BLaER1 treated with 17β-estradiol and CSF1 and Interleukin-3, amounts not matched to agents 10 nM and 100 nM (cell line): ENCODE measurements at regions not wholly inside any gene's neighbourhood (a gene's known extent, or its start where the extent isn't known, plus 50 kb on each side); places are given as distances from the start of the nearest gene placed in this dataset.

Source experiments
- H3K27ac ChIP-seq, 11 experiments: shearing (Covaris generic); formaldehyde crosslinking; 2 replicates each; pipeline ENCODE4 v1.8.1; 2022
- H3K27me3 ChIP-seq, 11 experiments: shearing (Covaris generic); formaldehyde crosslinking; 2 replicates each; pipeline ENCODE4 v1.8.1; 2022
- H3K36me3 ChIP-seq, 11 experiments: shearing (Covaris generic); formaldehyde crosslinking; 2 replicates each; pipeline ENCODE4 v1.8.1; 2022
- H3K4me1 ChIP-seq, 10 experiments: shearing (Covaris generic); formaldehyde crosslinking; 2 replicates each; pipeline ENCODE4 v1.8.1; 2022
- H3K4me2 ChIP-seq, 11 experiments: shearing (Covaris generic); formaldehyde crosslinking; 2 replicates each; pipeline ENCODE4 v1.8.1; 2022
- H3K4me3 ChIP-seq, 10 experiments: shearing (Covaris generic); formaldehyde crosslinking; 2 replicates each; pipeline ENCODE4 v1.8.1; 2022
- H3K9ac ChIP-seq, 11 experiments: shearing (Covaris generic); formaldehyde crosslinking; 2 replicates each; pipeline ENCODE4 v1.8.1; 2022
- H3K9me3 ChIP-seq, 11 experiments: shearing (Covaris generic); formaldehyde crosslinking; replicated peaks in 1 of 11; 2 replicates each; pipeline ENCODE4 v1.8.1; 2022
- H4K20me1 ChIP-seq, 11 experiments: shearing (Covaris generic); formaldehyde crosslinking; 2 replicates each; pipeline ENCODE4 v1.8.1; 2022
- Cebpa-rat ChIP-seq, 11 experiments: shearing (Covaris generic); IDR thresholded peaks; 2 replicates each; pipeline ENCODE4 v1.8.1; 2022

- Histone ChIP-seq H3K4me1 (no peaks in the 10 kb centered on the region), H4K20me1 (no peaks in the 10 kb centered on the region), H3K9ac (no peak overlapping the region), H3K27ac (no peak overlapping the region), H3K9me3 (no peaks in the 10 kb centered on the region), H3K27me3 (no peaks in the 10 kb centered on the region), H3K36me3 (no peaks in the 10 kb centered on the region), H3K4me3 (no peak overlapping the region), H3K4me2 (no peak overlapping the region)
- TF ChIP-seq Cebpa-rat (IDR thresholded peaks at IDR 0.05) = no peak
These were observed 326.9 kb upstream of the AGA start for GRCh38 chr4:177769155-177769554.

GRCh38 chr4:177770776-177771175, 328.5 kb upstream of the AGA start:
- TF ChIP-seq Cebpa-rat (IDR thresholded peaks at IDR 0.05) = no peak
- Histone ChIP-seq H4K20me1 (no peaks in the 10 kb centered on the region), H3K4me2 (no peak overlapping the region), H3K9me3 (no peaks in the 10 kb centered on the region), H3K36me3 (no peaks in the 10 kb centered on the region), H3K4me1 (no peaks in the 10 kb centered on the region), H3K9ac (no peak overlapping the region), H3K27me3 (no peaks in the 10 kb centered on the region), H3K4me3 (no peak overlapping the region), H3K27ac (no peak overlapping the region)

DNA sequence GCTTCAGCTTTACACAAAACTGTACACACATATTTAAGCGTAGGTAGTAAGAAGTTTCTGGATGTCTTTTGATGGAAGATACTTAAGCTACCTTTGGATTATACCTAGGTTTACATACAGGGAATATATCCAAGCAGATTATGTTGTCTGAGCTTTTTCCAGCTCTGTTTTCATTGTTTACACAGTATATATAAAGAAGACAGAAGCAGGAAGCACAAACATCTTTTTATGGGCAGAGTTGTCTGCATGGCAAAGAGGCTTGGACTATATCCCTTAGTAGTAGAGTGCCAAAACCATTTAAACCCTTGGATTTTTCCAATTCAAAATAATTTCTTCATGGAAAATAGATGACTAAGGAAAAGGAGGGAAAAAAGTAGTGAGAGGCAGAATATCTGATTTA, 329.4 kb upstream of the AGA start:
- Histone ChIP-seq H4K20me1 (no peaks in the 10 kb centered on the region), H3K4me3 (no peak overlapping the region), H3K27ac (no peak overlapping the region), H3K4me2 (no peak overlapping the region), H3K9me3 (no peaks in the 10 kb centered on the region), H3K4me1 (no peaks in the 10 kb centered on the region), H3K36me3 (no peaks in the 10 kb centered on the region), H3K27me3 (no peaks in the 10 kb centered on the region), H3K9ac (no peak overlapping the region)
- TF ChIP-seq Cebpa-rat (IDR thresholded peaks at IDR 0.05) = no peak

- Histone ChIP-seq H3K27ac (no peak overlapping the region), H4K20me1 (no peaks in the 10 kb centered on the region), H3K4me2 (no peak overlapping the region), H3K9me3 (no peaks in the 10 kb centered on the region; a peak in 1 of 22 replicates), H3K36me3 (no peaks in the 10 kb centered on the region), H3K4me3 (no peak overlapping the region), H3K4me1 (no peaks in the 10 kb centered on the region), H3K27me3 (no peaks in the 10 kb centered on the region), H3K9ac (no peak overlapping the region)
- no peak for TF ChIP-seq Cebpa-rat (IDR thresholded peaks at IDR 0.05)
These were observed 336.4 kb upstream of the AGA start for GRCh38 chr4:177778623-177779022.

- no peaks in the 10 kb centered on the region; a peak in 1 of 22 replicates for H3K9me3 ChIP-seq
- no peak overlapping the region for H3K9ac ChIP-seq
- H3K4me2 ChIP-seq = no peak overlapping the region
- no peaks in the 10 kb centered on the region for H3K4me1 ChIP-seq
- H4K20me1 ChIP-seq = no peaks in the 10 kb centered on the region
- H3K27ac ChIP-seq = no peak overlapping the region
- no peaks in the 10 kb centered on the region for H3K36me3 ChIP-seq
- no peak for TF ChIP-seq Cebpa-rat (IDR thresholded peaks at IDR 0.05)
- no peaks in the 10 kb centered on the region for H3K27me3 ChIP-seq
- no peak overlapping the region for H3K4me3 ChIP-seq
These were observed 342.8 kb upstream of the AGA start for GRCh38 chr4:177785000-177785399.

GRCh38 chr4:177789610-177790009, 347.4 kb upstream of the AGA start:
- no peaks in the 10 kb centered on the region for H4K20me1 ChIP-seq
- TF ChIP-seq Cebpa-rat (IDR thresholded peaks at IDR 0.05) = no peak
- no peak overlapping the region for H3K4me3 ChIP-seq
- H3K4me1 ChIP-seq = no peaks in the 10 kb centered on the region
- no peak overlapping the region for H3K9ac ChIP-seq
- H3K27me3 ChIP-seq = no peaks in the 10 kb centered on the region
- H3K9me3 ChIP-seq = no peaks in the 10 kb centered on the region
- H3K36me3 ChIP-seq = no peaks in the 10 kb centered on the region
- no peak overlapping the region for H3K27ac ChIP-seq
- H3K4me2 ChIP-seq = no peak overlapping the region

DNA sequence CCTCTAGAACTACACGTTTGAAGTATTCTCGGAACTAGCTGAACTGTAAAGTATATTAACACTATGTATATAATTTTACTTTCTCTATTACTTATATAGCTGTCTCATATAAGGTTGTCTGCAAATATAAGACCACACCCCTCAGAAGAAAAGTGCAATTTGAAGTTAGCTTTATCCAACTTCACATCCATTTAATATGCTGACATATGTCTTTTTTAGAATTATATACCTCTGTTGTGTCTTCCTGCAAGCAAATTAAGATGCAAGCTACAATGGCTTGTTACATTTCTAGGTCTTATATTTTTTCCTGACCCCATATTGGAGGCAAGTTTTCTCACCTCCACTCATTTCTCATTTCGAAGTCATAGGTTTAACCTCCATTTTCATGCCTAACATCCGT, 349.0 kb upstream of the AGA start:
- H3K27ac ChIP-seq = no peak overlapping the region
- no peaks in the 10 kb centered on the region for H3K4me1 ChIP-seq
- H3K4me3 ChIP-seq = no peak overlapping the region
- H3K4me2 ChIP-seq = no peak overlapping the region
- no peaks in the 10 kb centered on the region for H3K27me3 ChIP-seq
- no peaks in the 10 kb centered on the region for H4K20me1 ChIP-seq
- TF ChIP-seq Cebpa-rat (IDR thresholded peaks at IDR 0.05) = no peak
- no peaks in the 10 kb centered on the region for H3K36me3 ChIP-seq
- H3K9me3 ChIP-seq = no peaks in the 10 kb centered on the region
- H3K9ac ChIP-seq = no peak overlapping the region

DNA sequence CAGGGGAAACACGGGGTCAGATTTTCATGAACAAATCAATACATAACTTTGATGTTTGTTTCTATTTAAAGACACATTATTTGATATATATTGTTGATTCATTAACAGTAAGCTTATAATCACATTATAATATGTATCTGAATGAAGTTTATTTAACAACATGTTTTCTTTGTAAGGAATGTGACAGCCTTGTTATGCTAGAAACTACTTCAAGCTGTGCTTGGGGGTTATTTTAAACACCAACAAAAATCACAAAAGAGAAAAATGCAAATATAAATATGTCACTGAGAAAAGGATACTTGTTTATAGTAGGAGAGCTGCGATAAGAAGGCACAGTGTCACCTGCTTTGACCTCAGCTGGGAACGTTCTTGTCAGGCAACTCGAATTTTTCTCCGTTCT, 354.6 kb upstream of the AGA start:
- TF ChIP-seq Cebpa-rat (IDR thresholded peaks at IDR 0.05) = no peak
- Histone ChIP-seq H3K4me1 (no peaks in the 10 kb centered on the region), H3K4me2 (no peak overlapping the region), H3K9ac (no peak overlapping the region), H3K27ac (no peak overlapping the region), H4K20me1 (no peaks in the 10 kb centered on the region), H3K27me3 (no peaks in the 10 kb centered on the region), H3K9me3 (no peaks in the 10 kb centered on the region), H3K36me3 (no peaks in the 10 kb centered on the region), H3K4me3 (no peak overlapping the region)

- no peaks in the 10 kb centered on the region for H3K4me1 ChIP-seq
- H3K27me3 ChIP-seq = no peaks in the 10 kb centered on the region
These were observed 355.9 kb upstream of the AGA start for GRCh38 chr4:177798161-177798560.

DNA sequence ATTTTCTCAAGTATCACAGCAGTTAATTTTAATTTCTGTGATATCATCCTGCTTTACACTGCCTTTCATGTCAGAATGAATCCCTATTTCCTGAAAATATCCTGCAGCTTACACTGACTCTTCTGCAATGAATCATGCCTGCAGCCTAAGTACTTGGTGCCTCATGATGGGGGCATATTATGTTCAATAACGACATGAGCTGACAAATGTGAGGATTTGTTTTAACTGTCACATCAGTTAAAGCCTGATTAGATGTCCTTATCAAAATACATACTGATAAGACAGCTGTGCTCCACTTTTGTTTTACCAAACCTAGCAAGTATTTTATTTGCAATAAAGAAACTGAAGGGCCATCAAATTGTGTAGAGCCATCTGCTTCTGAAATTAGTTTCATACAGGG, 359.9 kb upstream of the AGA start:
- Histone ChIP-seq H3K9ac (no peak overlapping the region), H3K36me3 (no peaks in the 10 kb centered on the region), H3K27ac (no peak overlapping the region), H3K4me3 (no peak overlapping the region), H3K27me3 (no peaks in the 10 kb centered on the region), H3K4me1 (no peaks in the 10 kb centered on the region), H4K20me1 (no peaks in the 10 kb centered on the region), H3K9me3 (no peaks in the 10 kb centered on the region), H3K4me2 (no peak overlapping the region)
- TF ChIP-seq Cebpa-rat (IDR thresholded peaks at IDR 0.05) = no peak

More at GRCh38 chr4:177798161-177798560, 355.9 kb upstream of the AGA start:
- H3K27ac ChIP-seq = no peak overlapping the region
- no peak overlapping the region for H3K4me2 ChIP-seq
- no peaks in the 10 kb centered on the region for H4K20me1 ChIP-seq
- H3K36me3 ChIP-seq = no peaks in the 10 kb centered on the region
- TF ChIP-seq Cebpa-rat (IDR thresholded peaks at IDR 0.05) = no peak
- no peak overlapping the region for H3K4me3 ChIP-seq
- no peak overlapping the region for H3K9ac ChIP-seq
- H3K9me3 ChIP-seq = no peaks in the 10 kb centered on the region

- Histone ChIP-seq H3K4me1 (no peaks in the 10 kb centered on the region), H3K27me3 (no peaks in the 10 kb centered on the region), H3K4me2 (no peak overlapping the region), H3K9me3 (no peaks in the 10 kb centered on the region), H3K9ac (no peak overlapping the region), H4K20me1 (no peaks in the 10 kb centered on the region), H3K36me3 (no peaks in the 10 kb centered on the region), H3K27ac (no peak overlapping the region), H3K4me3 (no peak overlapping the region)
- TF ChIP-seq Cebpa-rat (IDR thresholded peaks at IDR 0.05) = no peak
These were observed 360.4 kb upstream of the AGA start for GRCh38 chr4:177802661-177803060.
